Keratinocyte (primary cell): ENCODE measurements at regions not wholly inside any gene's neighbourhood (a gene's known extent, or its start where the extent isn't known, plus 50 kb on each side); places are given as distances from the start of the nearest gene placed in this dataset.

Experiments used
- DNase-seq: peaks from one replicate; pipeline ENCODE4 v3.0.0-alpha.2; 2011; ENCODE audit warnings: low read depth, missing footprints, low spot score
- FAIRE-seq: peaks from 2 replicates; lab custom pipeline; 2011; peaks lifted over from hg19 to GRCh38; lab: Jason Lieb, UNC
- H2AFZ ChIP-seq: 2 replicates; pipeline ENCODE4 v1.6.0; 2012; ENCODE audit warnings: low read length, control low read depth, inconsistent platforms; ENCODE audit not compliant: control insufficient read depth
- H3K27ac ChIP-seq: 2 replicates; pipeline ENCODE4 v1.5.1; 2011; ENCODE audit warnings: low read length; ENCODE audit not compliant: control insufficient read depth, insufficient read depth
- H3K27me3 ChIP-seq: 3 replicates; pipeline ENCODE4 v1.6.0; 2011; ENCODE audit warnings: low read length; ENCODE audit not compliant: control insufficient read depth, insufficient read depth; ENCODE audit errors: extremely low read depth
- H3K36me3 ChIP-seq, 2 experiments: 2 replicates in 1 of 2; 3 replicates in 1 of 2; pipeline ENCODE4 v1.5.1; 2011; ENCODE audit warnings: low read length in 2 of 2, mild to moderate bottlenecking in 1 of 2; ENCODE audit not compliant: control insufficient read depth in 2 of 2, insufficient read depth in 2 of 2; ENCODE audit errors: extremely low read depth in 1 of 2
- H3K4me1 ChIP-seq: 3 replicates; pipeline ENCODE4 v1.5.1; 2011; ENCODE audit warnings: low read length; ENCODE audit not compliant: control insufficient read depth, insufficient read depth; ENCODE audit errors: extremely low read depth
- H3K4me2 ChIP-seq: 3 replicates; pipeline ENCODE4 v1.6.0; 2011; ENCODE audit warnings: low read depth, low read length; ENCODE audit not compliant: control insufficient read depth, insufficient read depth; ENCODE audit errors: extremely low read depth
- H3K4me3 ChIP-seq, 3 experiments: fragments of 200-600 bp in 1 of 3; sonication (generic) in 1 of 3; 2 replicates in 2 of 3; 3 replicates in 1 of 3; pipeline ENCODE4 v1.5.1; 2011 to 2016; ENCODE audit warnings: low read length in 3 of 3, mild to moderate bottlenecking in 3 of 3, control low read depth in 2 of 3, inconsistent platforms in 1 of 3, low read depth in 1 of 3, mixed read lengths in 1 of 3, mixed run types in 1 of 3, moderate library complexity in 1 of 3; ENCODE audit not compliant: control insufficient read depth in 2 of 3, insufficient read depth in 2 of 3; ENCODE audit errors: extremely low read depth in 1 of 3
- H3K79me2 ChIP-seq: 2 replicates; pipeline ENCODE4 v1.6.0; 2012; ENCODE audit warnings: low read length; ENCODE audit not compliant: control insufficient read depth, insufficient read depth
- H3K9ac ChIP-seq: 3 replicates; pipeline ENCODE4 v1.6.0; 2011; ENCODE audit warnings: low read length; ENCODE audit not compliant: control insufficient read depth, insufficient read depth; ENCODE audit errors: extremely low read depth
- H3K9me1 ChIP-seq: 3 replicates; pipeline ENCODE4 v1.6.0; 2011; ENCODE audit warnings: low read length; ENCODE audit not compliant: control insufficient read depth, insufficient read depth; ENCODE audit errors: extremely low read depth
- H3K9me3 ChIP-seq: 2 replicates; pipeline ENCODE4 v1.5.1; 2012; ENCODE audit warnings: low read depth, low read length; ENCODE audit not compliant: control insufficient read depth
- H4K20me1 ChIP-seq: 3 replicates; pipeline ENCODE4 v1.6.0; 2011; ENCODE audit warnings: low read length; ENCODE audit not compliant: control insufficient read depth, insufficient read depth; ENCODE audit errors: extremely low read depth
- EZH2 ChIP-seq: IDR thresholded peaks from one replicate; pipeline ENCODE4 v1.6.1; 2012; ENCODE audit warnings: inconsistent platforms, mild to moderate bottlenecking, low read length, moderate library complexity
- dilution Hi-C: fragments of 300-500 bp; cut with MboI; formaldehyde crosslinking; loops from one replicate; pipeline ENCODE4 v1.7.0; 2020; ENCODE audit warnings: low sequenced_read_pairs; ENCODE audit not compliant: extremely low pct_ligation_motif_present
- TF ChIP-seq, protein P1 (sequence below), 3 experiments: IDR thresholded peaks in 1 of 3; conservative IDR thresholded peaks in 1 of 3; optimal IDR thresholded peaks in 1 of 3; 2 replicates in 2 of 3; 3 replicates in 1 of 3; pipeline versions ENCODE3 to v1.5.1; 2011; ENCODE audit warnings: low read length in 3 of 3, mild to moderate bottlenecking in 3 of 3, moderate library complexity in 2 of 3, control low read depth in 1 of 3, inconsistent platforms in 1 of 3; ENCODE audit not compliant: insufficient read depth in 2 of 3; ENCODE audit errors: extremely low read depth in 1 of 3

DNA sequence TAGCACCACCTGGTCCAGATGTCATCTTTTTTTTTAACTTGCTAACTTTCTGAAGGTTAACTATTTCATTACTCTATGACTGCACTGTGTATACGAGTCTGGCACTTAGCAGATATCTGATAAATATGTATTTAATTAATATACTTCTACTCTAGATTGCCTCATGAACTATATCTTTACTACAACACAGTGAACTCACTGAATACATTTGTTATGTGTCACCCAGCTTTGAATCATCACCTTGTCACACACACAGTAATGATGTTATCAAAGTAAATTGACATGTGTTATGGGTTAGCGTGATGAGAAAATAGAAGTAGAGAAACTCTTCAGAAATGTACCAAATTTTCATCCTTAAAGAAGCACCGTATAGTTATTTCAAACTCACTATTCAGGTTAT lies 419.3 kb upstream of the ADGRL3 start:
- Histone ChIP-seq H3K9me3 (no peaks in the 10 kb centered on the region), H3K4me3 (no peak overlapping the region), H3K4me2 (no peak overlapping the region), H3K9ac (no peak overlapping the region), H2AFZ (no peak overlapping the region), H3K4me1 (no peaks in the 10 kb centered on the region), H3K36me3 (no peaks in the 10 kb centered on the region), H3K27me3 (no peaks in the 10 kb centered on the region), H4K20me1 (no peaks in the 10 kb centered on the region), H3K9me1 (no peaks in the 10 kb centered on the region), H3K27ac (no peak overlapping the region), H3K79me2 (no peaks in the 10 kb centered on the region)
- FAIRE-seq (no peak), DNase-seq (no peak)
- TF ChIP-seq EZH2: no peak
- TF ChIP-seq, protein P1, sequence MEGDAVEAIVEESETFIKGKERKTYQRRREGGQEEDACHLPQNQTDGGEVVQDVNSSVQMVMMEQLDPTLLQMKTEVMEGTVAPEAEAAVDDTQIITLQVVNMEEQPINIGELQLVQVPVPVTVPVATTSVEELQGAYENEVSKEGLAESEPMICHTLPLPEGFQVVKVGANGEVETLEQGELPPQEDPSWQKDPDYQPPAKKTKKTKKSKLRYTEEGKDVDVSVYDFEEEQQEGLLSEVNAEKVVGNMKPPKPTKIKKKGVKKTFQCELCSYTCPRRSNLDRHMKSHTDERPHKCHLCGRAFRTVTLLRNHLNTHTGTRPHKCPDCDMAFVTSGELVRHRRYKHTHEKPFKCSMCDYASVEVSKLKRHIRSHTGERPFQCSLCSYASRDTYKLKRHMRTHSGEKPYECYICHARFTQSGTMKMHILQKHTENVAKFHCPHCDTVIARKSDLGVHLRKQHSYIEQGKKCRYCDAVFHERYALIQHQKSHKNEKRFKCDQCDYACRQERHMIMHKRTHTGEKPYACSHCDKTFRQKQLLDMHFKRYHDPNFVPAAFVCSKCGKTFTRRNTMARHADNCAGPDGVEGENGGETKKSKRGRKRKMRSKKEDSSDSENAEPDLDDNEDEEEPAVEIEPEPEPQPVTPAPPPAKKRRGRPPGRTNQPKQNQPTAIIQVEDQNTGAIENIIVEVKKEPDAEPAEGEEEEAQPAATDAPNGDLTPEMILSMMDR (optimal IDR thresholded peaks at IDR 0.05 in 1 of 3, IDR thresholded peaks at IDR 0.05 in 1 of 3, conservative IDR thresholded peaks at IDR 0.05 in 1 of 3; ENCODE audit: extremely low read depth in 1 of 3, insufficient read depth in 2 of 3, low read length in 3 of 3): no peak
- dilution Hi-C loops: no loop called here

DNA sequence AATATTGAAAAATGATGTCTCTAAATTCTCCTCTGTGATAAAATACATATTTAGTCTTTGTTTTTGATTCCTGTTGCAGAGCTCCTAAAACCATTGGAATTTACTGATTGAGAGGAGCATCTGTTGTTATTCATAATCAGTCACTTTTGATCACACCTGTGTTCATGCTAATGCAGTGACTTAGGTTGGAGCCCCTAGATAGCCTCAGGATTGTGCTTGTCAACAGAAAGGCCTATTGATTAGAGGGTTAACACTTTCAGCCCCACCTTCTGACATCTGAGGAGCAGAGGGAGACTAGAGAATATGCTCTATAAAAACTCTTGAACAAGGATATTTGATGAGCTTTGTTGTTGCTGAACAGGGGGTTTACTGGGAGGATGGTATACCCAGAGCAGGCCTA lies 409.5 kb upstream of the ADGRL3 start:
- no peaks in the 10 kb centered on the region for H3K9me1 ChIP-seq
- no peak for FAIRE-seq
- dilution Hi-C loops: no loop called here

More for the DNA sequence above, 409.5 kb upstream of the ADGRL3 start:
- TF ChIP-seq, protein P1 (optimal IDR thresholded peaks at IDR 0.05 in 1 of 3, IDR thresholded peaks at IDR 0.05 in 1 of 3, conservative IDR thresholded peaks at IDR 0.05 in 1 of 3; ENCODE audit: extremely low read depth in 1 of 3, insufficient read depth in 2 of 3, low read length in 3 of 3): no peak
- no peak for TF ChIP-seq EZH2
- Histone ChIP-seq H3K27ac (no peak overlapping the region), H3K27me3 (no peaks in the 10 kb centered on the region), H3K9ac (no peak overlapping the region), H3K79me2 (no peaks in the 10 kb centered on the region), H3K9me3 (no peaks in the 10 kb centered on the region), H3K4me3 (no peak overlapping the region), H2AFZ (no peak overlapping the region), H3K4me1 (no peaks in the 10 kb centered on the region), H3K36me3 (no peaks in the 10 kb centered on the region), H4K20me1 (no peaks in the 10 kb centered on the region), H3K4me2 (no peak overlapping the region)
- no peak for DNase-seq
